Neural progenitor cell (in vitro differentiated cells): ENCODE measurements at regions not wholly inside any gene's neighbourhood (a gene's known extent, or its start where the extent isn't known, plus 50 kb on each side); places are given as distances from the start of the nearest gene placed in this dataset.

Experiments used
- CTCF ChIP-seq: fragments of 200-600 bp; sonication (generic); IDR thresholded peaks from 2 replicates; pipeline ENCODE4 v1.5.1; 2017; ENCODE audit warnings: antibody characterized with exemption, mild to moderate bottlenecking
- EZH2 ChIP-seq: fragments of 200-600 bp; sonication (generic); IDR thresholded peaks from 2 replicates; pipeline ENCODE4 v1.6.1; 2017; ENCODE audit warnings: antibody characterized with exemption, mild to moderate bottlenecking, moderate library complexity
- EZH2phosphoT487 ChIP-seq: fragments of 200-600 bp; sonication (generic); IDR thresholded peaks from 2 replicates; pipeline ENCODE4 v1.6.1; 2017; ENCODE audit warnings: antibody characterized with exemption

GRCh38 chr5:153159616-153160015, 330.9 kb upstream of the GRIA1 start:
- no peak for TF ChIP-seq CTCF
- TF ChIP-seq EZH2phosphoT487 = no peak
- no peak for TF ChIP-seq EZH2
